GM06990 (cell line): ENCODE measurements at regions not wholly inside any gene's neighbourhood (a gene's known extent, or its start where the extent isn't known, plus 50 kb on each side); places are given as distances from the start of the nearest gene placed in this dataset.

ENCODE experiments used
- DNase-seq: peaks from one replicate; pipeline ENCODE4 v3.0.0-alpha.2; 2011; ENCODE audit not compliant: insufficient read length; ENCODE audit errors: extremely low read depth
- H3K27me3 ChIP-seq: replicated peaks from 2 replicates; pipeline ENCODE4 v1.6.0; 2011; ENCODE audit warnings: low read length; ENCODE audit not compliant: control insufficient read depth, insufficient read depth
- H3K36me3 ChIP-seq: 2 replicates; pipeline ENCODE4 v1.5.1; 2011; ENCODE audit warnings: low read length; ENCODE audit not compliant: control insufficient read depth, insufficient read depth
- H3K4me3 ChIP-seq: replicated peaks from 2 replicates; pipeline ENCODE4 v1.5.1; 2011; ENCODE audit warnings: low read depth, mild to moderate bottlenecking, control low read depth, low read length
- TF ChIP-seq, protein P1 (sequence below): IDR thresholded peaks from 2 replicates; pipeline ENCODE4 v1.5.1; 2011; ENCODE audit warnings: low read length, control low read depth, mild to moderate bottlenecking, inconsistent platforms; ENCODE audit not compliant: insufficient read depth, poor library complexity, severe bottlenecking

DNA sequence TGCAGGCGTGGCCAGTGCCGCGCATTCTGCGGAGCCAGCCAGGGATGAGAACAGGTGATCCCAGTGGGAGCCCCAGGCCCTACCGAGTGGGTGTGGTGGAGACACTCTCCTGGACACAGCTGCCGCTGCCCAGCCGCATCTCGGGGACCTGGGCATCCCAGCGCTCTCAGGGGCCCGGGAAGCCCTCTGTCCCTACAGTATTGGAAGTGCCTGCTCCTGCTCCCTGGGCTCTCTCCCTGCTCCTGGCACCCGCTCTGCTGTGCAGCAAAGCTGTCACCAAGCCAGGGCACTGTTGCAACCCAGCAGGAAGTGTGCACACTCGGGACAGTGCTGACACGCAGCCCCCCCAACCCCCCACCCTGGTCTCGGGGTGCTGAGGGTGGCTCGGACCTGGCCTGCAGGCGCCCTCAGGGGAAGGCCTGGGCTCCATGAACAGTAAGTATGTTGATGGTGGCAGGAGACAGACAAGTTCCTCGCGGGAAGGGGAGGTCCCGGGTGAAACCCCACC is 1177.4 kb upstream of the GBE1 start:
- no peaks in the 10 kb centered on the region for H3K36me3 ChIP-seq
- H3K4me3 ChIP-seq, result no peak overlapping the region
- no peaks in the 10 kb centered on the region for H3K27me3 ChIP-seq
- TF ChIP-seq, protein P1, sequence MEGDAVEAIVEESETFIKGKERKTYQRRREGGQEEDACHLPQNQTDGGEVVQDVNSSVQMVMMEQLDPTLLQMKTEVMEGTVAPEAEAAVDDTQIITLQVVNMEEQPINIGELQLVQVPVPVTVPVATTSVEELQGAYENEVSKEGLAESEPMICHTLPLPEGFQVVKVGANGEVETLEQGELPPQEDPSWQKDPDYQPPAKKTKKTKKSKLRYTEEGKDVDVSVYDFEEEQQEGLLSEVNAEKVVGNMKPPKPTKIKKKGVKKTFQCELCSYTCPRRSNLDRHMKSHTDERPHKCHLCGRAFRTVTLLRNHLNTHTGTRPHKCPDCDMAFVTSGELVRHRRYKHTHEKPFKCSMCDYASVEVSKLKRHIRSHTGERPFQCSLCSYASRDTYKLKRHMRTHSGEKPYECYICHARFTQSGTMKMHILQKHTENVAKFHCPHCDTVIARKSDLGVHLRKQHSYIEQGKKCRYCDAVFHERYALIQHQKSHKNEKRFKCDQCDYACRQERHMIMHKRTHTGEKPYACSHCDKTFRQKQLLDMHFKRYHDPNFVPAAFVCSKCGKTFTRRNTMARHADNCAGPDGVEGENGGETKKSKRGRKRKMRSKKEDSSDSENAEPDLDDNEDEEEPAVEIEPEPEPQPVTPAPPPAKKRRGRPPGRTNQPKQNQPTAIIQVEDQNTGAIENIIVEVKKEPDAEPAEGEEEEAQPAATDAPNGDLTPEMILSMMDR, result no peak
- no peak for DNase-seq

DNA sequence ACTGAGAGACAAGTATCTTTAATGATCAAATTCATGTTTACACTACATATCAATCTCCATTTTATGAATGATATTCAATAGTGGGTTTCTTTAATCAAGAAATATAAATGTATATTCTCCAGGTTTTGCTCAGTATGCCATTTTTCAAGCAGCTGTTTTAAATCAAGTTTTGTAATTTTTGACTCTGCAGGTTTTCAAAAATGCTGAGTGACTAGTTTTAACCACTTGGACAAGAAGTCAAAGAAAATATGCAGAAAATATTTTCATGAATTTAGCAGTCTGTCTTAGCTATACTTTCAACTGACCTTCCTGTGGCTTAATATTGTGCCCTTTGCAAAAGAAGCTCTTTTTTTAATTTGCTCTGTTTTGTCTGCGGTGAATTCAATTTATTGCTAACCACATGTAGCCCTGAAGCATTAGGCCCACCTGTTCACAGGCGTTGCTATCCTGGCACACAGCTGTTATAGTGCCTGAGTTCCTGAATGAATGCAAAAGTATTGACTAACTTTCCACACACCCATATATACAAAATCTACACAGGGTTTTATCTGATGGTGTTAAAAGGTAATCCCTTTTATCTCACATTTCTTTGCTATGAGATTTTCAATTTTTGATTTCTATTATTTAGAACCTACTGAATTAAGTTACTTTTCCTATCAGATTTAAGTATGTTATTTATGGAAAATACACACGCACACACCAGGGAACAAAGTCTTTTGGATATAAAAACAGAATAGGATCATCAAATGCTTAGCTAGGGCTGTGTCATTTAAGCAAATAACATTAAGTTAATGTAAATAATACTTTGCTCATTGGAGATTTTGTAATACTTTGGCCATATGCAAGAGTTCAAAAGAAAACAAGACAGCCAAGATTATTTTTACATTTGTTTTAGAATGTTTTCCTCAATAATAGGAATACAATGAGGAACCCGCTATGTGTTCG is 1166.1 kb upstream of the GBE1 start:
- Histone ChIP-seq H3K27me3 (no peaks in the 10 kb centered on the region), H3K36me3 (no peaks in the 10 kb centered on the region), H3K4me3 (no peak overlapping the region)
- TF ChIP-seq, protein P1, result no peak
- DNase-seq, result no peak

- H3K27me3 ChIP-seq, result no peaks in the 10 kb centered on the region
- TF ChIP-seq, protein P1, result no peak
Observed at GRCh38 chr3:82891028-82891427, 1129.6 kb upstream of the GBE1 start.

DNA sequence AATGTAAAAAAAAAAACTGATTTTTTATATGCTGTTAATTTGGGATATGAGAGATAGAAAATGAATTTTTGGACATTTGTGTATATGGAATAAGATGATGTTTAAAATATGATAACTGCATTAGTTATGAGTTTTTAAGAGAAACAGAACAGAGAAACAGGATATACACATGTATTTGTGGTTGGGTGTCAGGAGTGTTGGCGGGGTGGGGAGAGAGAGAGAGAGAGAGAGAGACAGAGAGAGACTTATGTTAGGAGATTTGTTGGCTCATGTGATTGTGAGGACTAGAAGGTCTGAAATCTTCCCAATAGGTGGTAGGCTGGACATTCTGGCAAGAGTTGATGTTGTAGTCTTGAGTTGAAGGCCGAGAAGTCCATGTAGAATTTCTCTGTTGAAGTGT is 1121.6 kb upstream of the GBE1 start:
- no peak for DNase-seq
- Histone ChIP-seq H3K36me3 (no peaks in the 10 kb centered on the region), H3K27me3 (no peaks in the 10 kb centered on the region), H3K4me3 (no peak overlapping the region)
- TF ChIP-seq, protein P1, result no peak

More at GRCh38 chr3:82891028-82891427, 1129.6 kb upstream of the GBE1 start:
- no peak overlapping the region for H3K4me3 ChIP-seq
- DNase-seq, result no peak
- no peaks in the 10 kb centered on the region for H3K36me3 ChIP-seq

DNA sequence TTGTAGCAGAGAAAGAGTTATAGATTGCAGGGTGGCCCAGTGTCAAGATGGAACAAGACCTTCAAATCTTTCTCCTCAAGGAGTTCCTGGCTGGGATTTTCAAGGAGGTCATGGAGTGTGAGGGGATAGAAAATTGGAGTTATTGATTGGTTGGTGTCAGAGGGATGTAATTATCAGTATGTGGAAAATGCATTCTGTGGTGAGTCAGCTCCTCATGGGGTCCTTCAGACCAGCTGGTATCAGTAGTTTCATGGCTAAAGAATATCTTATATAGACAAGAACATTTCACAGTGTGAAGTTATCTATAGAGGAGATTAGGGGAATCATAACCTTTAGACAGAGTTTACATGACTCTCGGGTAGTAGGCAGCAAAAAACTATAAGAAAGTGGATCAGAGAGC is 1114.0 kb upstream of the GBE1 start:
- TF ChIP-seq, protein P1, result no peak
- Histone ChIP-seq H3K27me3 (no peaks in the 10 kb centered on the region), H3K36me3 (no peaks in the 10 kb centered on the region), H3K4me3 (no peak overlapping the region)
- DNase-seq, result no peak
